Adipocyte (in vitro differentiated cells): ENCODE measurements at regions not wholly inside any gene's neighbourhood (a gene's known extent, or its start where the extent isn't known, plus 50 kb on each side); places are given as distances from the start of the nearest gene placed in this dataset.

Experiments
- DNase-seq: peaks from one replicate; pipeline ENCODE4 v3.0.0-alpha.2; 2015; ENCODE audit warnings: low read depth
- H3K27me3 ChIP-seq: replicated peaks from 2 replicates; pipeline ENCODE4 v1.7.0; 2013; ENCODE audit warnings: mild to moderate bottlenecking, low read length, moderate library complexity; ENCODE audit not compliant: control insufficient read depth, insufficient read depth
- H3K36me3 ChIP-seq: 2 replicates; pipeline ENCODE4 v1.7.0; 2013; ENCODE audit warnings: low read length, mild to moderate bottlenecking, moderate library complexity; ENCODE audit not compliant: control insufficient read depth, insufficient read depth, severe bottlenecking
- H3K4me1 ChIP-seq: 2 replicates; pipeline ENCODE4 v1.7.0; 2013; ENCODE audit warnings: mild to moderate bottlenecking, low read length, moderate library complexity; ENCODE audit not compliant: control insufficient read depth, insufficient read depth
- H3K4me3 ChIP-seq: 2 replicates; pipeline ENCODE4 v1.7.0; 2013; ENCODE audit warnings: mild to moderate bottlenecking, low read length, moderate library complexity
- H3K9ac ChIP-seq: 2 replicates; pipeline ENCODE4 v1.7.0; 2013; ENCODE audit warnings: mild to moderate bottlenecking, low read length, moderate library complexity
- H3K9me3 ChIP-seq: 2 replicates; pipeline ENCODE4 v1.7.0; 2013; ENCODE audit warnings: mild to moderate bottlenecking, low read length, moderate library complexity; ENCODE audit not compliant: control insufficient read depth

- H3K4me1 ChIP-seq, result no peaks in the 10 kb centered on the region
- no peak for DNase-seq
- no peaks in the 10 kb centered on the region for H3K36me3 ChIP-seq
- H3K9ac ChIP-seq, result no peak overlapping the region
- peaks cover 6% of the 10 kb centered on the region for H3K9me3 ChIP-seq
- H3K27me3 ChIP-seq, result no peaks in the 10 kb centered on the region
- H3K4me3 ChIP-seq, result no peak overlapping the region
Observed at GRCh38 chr7:35581605-35582210, 113.2 kb downstream of the HERPUD2 start.

GRCh38 chr7:35576031-35576573 is 118.8 kb downstream of the HERPUD2 start:
- Histone ChIP-seq H3K9me3 (peaks cover 6% of the 10 kb centered on the region), H3K4me3 (no peak overlapping the region), H3K4me1 (no peaks in the 10 kb centered on the region), H3K36me3 (no peaks in the 10 kb centered on the region), H3K27me3 (peaks cover 18% of the 10 kb centered on the region), H3K9ac (no peak overlapping the region)
- DNase-seq, result no peak

GRCh38 chr7:35571611-35572240 is 123.2 kb downstream of the HERPUD2 start:
- no peak for DNase-seq
- H3K27me3 ChIP-seq, result peaks cover 29% of the 10 kb centered on the region
- H3K36me3 ChIP-seq, result no peaks in the 10 kb centered on the region
- H3K9ac ChIP-seq, result no peak overlapping the region
- H3K4me1 ChIP-seq, result no peaks in the 10 kb centered on the region
- peaks cover under 1% of the 10 kb centered on the region for H3K9me3 ChIP-seq
- H3K4me3 ChIP-seq, result no peak overlapping the region

- no peak for DNase-seq
- no peaks in the 10 kb centered on the region for H3K36me3 ChIP-seq
- no peak overlapping the region for H3K4me3 ChIP-seq
- H3K27me3 ChIP-seq, result peaks cover 30% of the 10 kb centered on the region
- H3K9me3 ChIP-seq, result no peaks in the 10 kb centered on the region
- no peaks in the 10 kb centered on the region for H3K4me1 ChIP-seq
- no peak overlapping the region for H3K9ac ChIP-seq
Observed at GRCh38 chr7:35570937-35571336, 124.0 kb downstream of the HERPUD2 start.

- no peak overlapping the region for H3K9ac ChIP-seq
- peaks cover 17% of the 10 kb centered on the region for H3K9me3 ChIP-seq
- peaks cover 12% of the 10 kb centered on the region for H3K27me3 ChIP-seq
- no peak overlapping the region for H3K4me3 ChIP-seq
- no peaks in the 10 kb centered on the region for H3K36me3 ChIP-seq
- no peaks in the 10 kb centered on the region for H3K4me1 ChIP-seq
- DNase-seq, result peak; percentile 1
Observed at GRCh38 chr7:35565927-35566326, 129.0 kb downstream of the HERPUD2 start.

GRCh38 chr7:35558841-35559240 is 136.1 kb downstream of the HERPUD2 start:
- no peak overlapping the region for H3K9ac ChIP-seq
- peaks cover 7% of the 10 kb centered on the region for H3K27me3 ChIP-seq
- peaks cover 13% of the 10 kb centered on the region for H3K9me3 ChIP-seq
- no peaks in the 10 kb centered on the region for H3K36me3 ChIP-seq
- peaks cover 7% of the 10 kb centered on the region for H3K4me1 ChIP-seq
- no peak overlapping the region for H3K4me3 ChIP-seq
- no peak for DNase-seq

- H3K36me3 ChIP-seq, result no peaks in the 10 kb centered on the region
- DNase-seq, result no peak
- H3K9ac ChIP-seq, result no peak overlapping the region
- H3K27me3 ChIP-seq, result peaks cover 16% of the 10 kb centered on the region
- H3K4me1 ChIP-seq, result peaks cover 20% of the 10 kb centered on the region
- no peaks in the 10 kb centered on the region for H3K9me3 ChIP-seq
- H3K4me3 ChIP-seq, result no peak overlapping the region
Observed at GRCh38 chr7:35556515-35557471, 138.1 kb downstream of the HERPUD2 start.

GRCh38 chr7:35555934-35556333 is 139.0 kb downstream of the HERPUD2 start:
- H3K9ac ChIP-seq, result no peak overlapping the region
- H3K27me3 ChIP-seq, result peaks cover 23% of the 10 kb centered on the region
- no peaks in the 10 kb centered on the region for H3K9me3 ChIP-seq
- DNase-seq, result no peak
- H3K4me1 ChIP-seq, result peaks cover 20% of the 10 kb centered on the region
- no peak overlapping the region for H3K4me3 ChIP-seq
- no peaks in the 10 kb centered on the region for H3K36me3 ChIP-seq

- Histone ChIP-seq H3K4me3 (no peak overlapping the region), H3K4me1 (peaks cover 20% of the 10 kb centered on the region), H3K36me3 (no peaks in the 10 kb centered on the region), H3K9me3 (no peaks in the 10 kb centered on the region), H3K27me3 (peaks cover 23% of the 10 kb centered on the region), H3K9ac (no peak overlapping the region)
- DNase-seq, result no peak
Observed at GRCh38 chr7:35555386-35555785, 139.5 kb downstream of the HERPUD2 start.

- DNase-seq, result peak; percentile 23
- Histone ChIP-seq H3K4me1 (peaks cover 20% of the 10 kb centered on the region), H3K9ac (no peak overlapping the region), H3K27me3 (peaks cover 35% of the 10 kb centered on the region), H3K4me3 (no peak overlapping the region), H3K9me3 (no peaks in the 10 kb centered on the region), H3K36me3 (no peaks in the 10 kb centered on the region)
Observed at GRCh38 chr7:35553519-35553918, 141.4 kb downstream of the HERPUD2 start.

GRCh38 chr7:35552691-35553090 is 142.2 kb downstream of the HERPUD2 start:
- no peak for DNase-seq
- no peaks in the 10 kb centered on the region for H3K9me3 ChIP-seq
- peaks cover 43% of the 10 kb centered on the region for H3K27me3 ChIP-seq
- peaks cover 20% of the 10 kb centered on the region for H3K4me1 ChIP-seq
- H3K9ac ChIP-seq, result no peak overlapping the region
- H3K36me3 ChIP-seq, result no peaks in the 10 kb centered on the region
- no peak overlapping the region for H3K4me3 ChIP-seq
